BLaER1 treated with 17β-estradiol and CSF1 and Interleukin-3, amounts not matched to agents 10 nM and 100 nM (cell line): ENCODE measurements at regions not wholly inside any gene's neighbourhood (a gene's known extent, or its start where the extent isn't known, plus 50 kb on each side); places are given as distances from the start of the nearest gene placed in this dataset.

Experiments
- H3K27ac ChIP-seq, 11 experiments: shearing (Covaris generic); formaldehyde crosslinking; 2 replicates each; pipeline ENCODE4 v1.8.1; 2022
- H3K27me3 ChIP-seq, 11 experiments: shearing (Covaris generic); formaldehyde crosslinking; 2 replicates each; pipeline ENCODE4 v1.8.1; 2022
- H3K36me3 ChIP-seq, 11 experiments: shearing (Covaris generic); formaldehyde crosslinking; 2 replicates each; pipeline ENCODE4 v1.8.1; 2022
- H3K4me1 ChIP-seq, 10 experiments: shearing (Covaris generic); formaldehyde crosslinking; 2 replicates each; pipeline ENCODE4 v1.8.1; 2022
- H3K4me2 ChIP-seq, 11 experiments: shearing (Covaris generic); formaldehyde crosslinking; 2 replicates each; pipeline ENCODE4 v1.8.1; 2022
- H3K4me3 ChIP-seq, 10 experiments: shearing (Covaris generic); formaldehyde crosslinking; 2 replicates each; pipeline ENCODE4 v1.8.1; 2022
- H3K9ac ChIP-seq, 11 experiments: shearing (Covaris generic); formaldehyde crosslinking; 2 replicates each; pipeline ENCODE4 v1.8.1; 2022
- H3K9me3 ChIP-seq, 11 experiments: shearing (Covaris generic); formaldehyde crosslinking; replicated peaks in 1 of 11; 2 replicates each; pipeline ENCODE4 v1.8.1; 2022
- H4K20me1 ChIP-seq, 11 experiments: shearing (Covaris generic); formaldehyde crosslinking; 2 replicates each; pipeline ENCODE4 v1.8.1; 2022
- Cebpa-rat ChIP-seq, 11 experiments: shearing (Covaris generic); IDR thresholded peaks; 2 replicates each; pipeline ENCODE4 v1.8.1; 2022

DNA sequence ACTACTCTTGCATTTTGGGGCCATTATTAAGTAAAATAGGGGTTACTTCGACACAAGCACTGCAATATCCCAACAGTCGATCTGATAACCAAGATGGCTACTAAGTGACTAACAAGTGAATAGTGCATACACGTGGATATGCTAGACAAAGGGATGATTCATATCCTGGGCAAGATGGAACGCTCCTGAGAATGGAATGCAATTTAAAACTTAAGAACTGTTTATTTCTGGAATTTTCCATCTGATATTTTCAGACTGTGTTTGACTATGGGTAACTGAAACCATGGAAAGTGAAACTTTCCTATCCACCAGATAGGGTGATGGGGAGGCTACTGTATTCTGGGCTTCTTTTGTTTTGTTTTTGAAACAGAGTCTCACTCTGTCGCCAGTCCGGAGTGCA, 66.5 kb downstream of the ILRUN start:
- Histone ChIP-seq H4K20me1 (peaks cover 0 to 34% (median 0%) of the 10 kb centered on the region in 11 experiments; a peak in 8 of 22 replicates), H3K4me2 (peak overlapping the region in 1 of 11 experiments; percentile 27; a peak in 1 of 22 replicates), H3K9me3 (no peaks in the 10 kb centered on the region), H3K27ac (no peak overlapping the region), H3K27me3 (no peaks in the 10 kb centered on the region), H3K36me3 (peaks cover 32 to 74% (median 43%) of the 10 kb centered on the region in 11 experiments), H3K4me1 (peaks cover 0 to 20% (median 0%) of the 10 kb centered on the region in 10 experiments; a peak in 6 of 20 replicates), H3K9ac (no peak overlapping the region), H3K4me3 (no peak overlapping the region)
- TF ChIP-seq Cebpa-rat (IDR thresholded peaks at IDR 0.05) = no peak

DNA sequence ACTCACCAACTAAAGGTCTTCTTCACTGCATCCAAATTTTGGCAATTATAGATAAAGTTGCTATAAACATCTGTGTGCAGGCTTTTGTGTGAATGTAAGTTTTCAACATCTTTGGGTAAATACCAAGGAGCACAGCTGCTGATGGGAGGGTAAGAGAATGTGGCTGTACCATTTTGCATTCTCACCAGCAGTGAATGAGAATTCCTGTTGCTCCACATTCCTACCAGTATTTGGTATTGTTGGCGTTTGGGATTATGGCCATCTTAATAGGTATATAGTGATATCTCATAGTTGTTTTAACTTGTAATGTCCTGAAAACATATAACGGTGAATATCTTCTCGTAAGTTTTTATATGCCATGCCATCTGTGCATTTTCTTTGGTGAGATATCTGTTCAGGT, 69.3 kb downstream of the ILRUN start:
- Histone ChIP-seq H3K9ac (no peak overlapping the region), H3K4me1 (peaks cover 0 to 19% (median 0%) of the 10 kb centered on the region in 10 experiments; a peak in 6 of 20 replicates), H3K27ac (no peak overlapping the region), H3K4me2 (no peak overlapping the region), H3K4me3 (no peak overlapping the region), H3K9me3 (no peaks in the 10 kb centered on the region), H3K27me3 (no peaks in the 10 kb centered on the region), H4K20me1 (peaks cover 0 to 45% (median 0%) of the 10 kb centered on the region in 11 experiments; a peak in 9 of 22 replicates), H3K36me3 (peaks cover 36 to 77% (median 43%) of the 10 kb centered on the region in 11 experiments)
- TF ChIP-seq Cebpa-rat (IDR thresholded peaks at IDR 0.05) = no peak

DNA sequence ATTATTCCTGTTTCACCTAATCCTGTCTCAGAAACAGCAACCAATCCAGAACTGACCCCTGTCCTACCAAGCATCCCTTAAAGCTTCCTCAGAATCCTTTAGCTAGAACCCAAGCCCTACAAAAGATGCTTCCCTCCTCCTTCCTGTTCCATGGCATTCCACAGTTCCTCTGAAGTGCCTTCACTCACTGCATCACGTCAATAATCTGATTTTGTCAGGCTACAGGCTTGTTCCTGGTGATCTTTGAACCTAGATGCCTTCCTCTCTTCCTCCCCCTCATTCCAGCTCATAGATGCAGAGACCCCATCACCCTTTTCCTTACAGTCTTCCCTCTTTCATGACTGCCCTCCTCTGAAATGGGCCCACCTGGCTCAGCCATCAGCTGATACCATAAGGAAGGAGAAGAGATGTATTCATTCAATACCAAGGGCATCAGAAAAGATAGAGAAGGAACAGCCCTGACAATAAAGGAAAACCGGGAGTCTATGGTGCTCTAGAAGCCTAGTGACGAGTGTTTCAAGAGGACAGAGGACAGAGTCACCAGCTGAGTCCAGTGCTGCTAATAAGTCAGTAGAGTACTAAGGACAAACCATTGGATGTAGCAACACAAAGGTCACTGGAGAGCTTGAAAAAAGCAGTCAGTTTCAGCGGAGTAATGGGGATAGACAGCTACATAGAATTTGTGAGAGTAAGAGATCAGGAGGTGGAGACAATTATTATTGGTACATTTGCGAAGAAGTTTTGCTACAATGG, 62.5 kb upstream of the SPDEF start:
- H3K4me3 ChIP-seq = no peak overlapping the region
- peaks cover 24 to 86% (median 32%) of the 10 kb centered on the region in 11 experiments; a peak in 21 of 22 replicates for H3K36me3 ChIP-seq
- no peak for TF ChIP-seq Cebpa-rat (IDR thresholded peaks at IDR 0.05)
- H3K9me3 ChIP-seq = no peaks in the 10 kb centered on the region
- peaks cover 0 to 24% (median 0%) of the 10 kb centered on the region in 10 experiments; a peak in 4 of 20 replicates for H3K4me1 ChIP-seq
- no peak overlapping the region for H3K4me2 ChIP-seq
- H3K27me3 ChIP-seq = no peaks in the 10 kb centered on the region
- no peak overlapping the region for H3K9ac ChIP-seq
- peaks cover 0 to 97% (median 53%) of the 10 kb centered on the region in 11 experiments; a peak in 17 of 22 replicates for H4K20me1 ChIP-seq
- H3K27ac ChIP-seq = no peak overlapping the region

DNA sequence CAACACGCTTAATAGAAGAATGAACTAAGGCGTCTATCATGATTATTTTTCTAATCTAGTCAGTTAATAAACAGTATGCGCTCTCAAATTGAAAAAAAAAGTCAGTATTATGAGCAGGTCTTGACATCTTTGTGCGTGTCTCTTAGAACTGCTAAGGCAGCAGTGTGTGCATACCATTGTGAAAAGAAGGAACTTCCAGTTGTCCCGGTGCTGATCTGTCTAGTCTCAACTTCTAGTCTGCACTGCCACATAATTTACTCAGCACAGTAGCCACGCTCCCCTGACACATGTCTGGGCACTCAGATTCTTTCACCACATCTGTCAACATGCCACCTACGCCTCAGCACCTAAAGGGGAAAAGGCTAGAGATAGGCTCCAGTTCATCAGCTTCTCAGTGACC, 61.1 kb upstream of the SPDEF start:
- Histone ChIP-seq H3K36me3 (peaks cover 24 to 87% (median 39%) of the 10 kb centered on the region in 11 experiments; a peak in 21 of 22 replicates), H3K27ac (no peak overlapping the region), H3K4me2 (peak overlapping the region in 2 of 11 experiments; percentile 38 to 53; a peak in 3 of 22 replicates), H3K9ac (no peak overlapping the region), H3K27me3 (no peaks in the 10 kb centered on the region), H3K4me3 (no peak overlapping the region), H3K4me1 (peaks cover 0 to 24% (median 0%) of the 10 kb centered on the region in 10 experiments; a peak in 4 of 20 replicates), H3K9me3 (no peaks in the 10 kb centered on the region), H4K20me1 (peaks cover 0 to 96% (median 53%) of the 10 kb centered on the region in 11 experiments; a peak in 17 of 22 replicates)
- TF ChIP-seq Cebpa-rat (IDR thresholded peaks at IDR 0.05) = no peak

DNA sequence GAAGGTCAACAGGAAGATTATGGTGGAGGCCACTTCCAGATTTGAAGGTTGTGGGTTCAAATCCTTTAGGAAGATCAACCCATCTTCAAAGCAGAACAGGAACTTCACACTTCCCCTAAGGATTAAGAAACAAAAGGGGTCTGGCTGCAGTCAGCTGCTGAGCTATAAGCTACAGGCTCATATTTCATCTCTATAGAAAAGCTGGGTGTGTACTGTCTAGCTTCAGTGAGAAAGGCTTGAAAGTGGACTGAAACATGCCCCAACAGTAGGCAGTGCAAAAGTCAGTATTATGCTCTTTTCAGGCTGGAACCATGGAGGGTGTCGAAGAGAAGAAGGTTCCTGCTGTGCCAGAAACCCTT, 60.1 kb upstream of the SPDEF start:
- H3K27ac ChIP-seq = no peak overlapping the region
- no peaks in the 10 kb centered on the region for H3K9me3 ChIP-seq
- no peak for TF ChIP-seq Cebpa-rat (IDR thresholded peaks at IDR 0.05)
- peak overlapping the region in 2 of 11 experiments; percentile 39 to 40; a peak in 4 of 22 replicates for H3K4me2 ChIP-seq
- H4K20me1 ChIP-seq = peaks cover 6 to 96% (median 57%) of the 10 kb centered on the region in 11 experiments; a peak in 19 of 22 replicates
- no peak overlapping the region for H3K4me3 ChIP-seq
- H3K27me3 ChIP-seq = no peaks in the 10 kb centered on the region
- no peak overlapping the region for H3K9ac ChIP-seq
- peaks cover 0 to 31% (median 0%) of the 10 kb centered on the region in 10 experiments; a peak in 5 of 20 replicates for H3K4me1 ChIP-seq
- peaks cover 24 to 83% (median 33%) of the 10 kb centered on the region in 11 experiments; a peak in 21 of 22 replicates for H3K36me3 ChIP-seq

DNA sequence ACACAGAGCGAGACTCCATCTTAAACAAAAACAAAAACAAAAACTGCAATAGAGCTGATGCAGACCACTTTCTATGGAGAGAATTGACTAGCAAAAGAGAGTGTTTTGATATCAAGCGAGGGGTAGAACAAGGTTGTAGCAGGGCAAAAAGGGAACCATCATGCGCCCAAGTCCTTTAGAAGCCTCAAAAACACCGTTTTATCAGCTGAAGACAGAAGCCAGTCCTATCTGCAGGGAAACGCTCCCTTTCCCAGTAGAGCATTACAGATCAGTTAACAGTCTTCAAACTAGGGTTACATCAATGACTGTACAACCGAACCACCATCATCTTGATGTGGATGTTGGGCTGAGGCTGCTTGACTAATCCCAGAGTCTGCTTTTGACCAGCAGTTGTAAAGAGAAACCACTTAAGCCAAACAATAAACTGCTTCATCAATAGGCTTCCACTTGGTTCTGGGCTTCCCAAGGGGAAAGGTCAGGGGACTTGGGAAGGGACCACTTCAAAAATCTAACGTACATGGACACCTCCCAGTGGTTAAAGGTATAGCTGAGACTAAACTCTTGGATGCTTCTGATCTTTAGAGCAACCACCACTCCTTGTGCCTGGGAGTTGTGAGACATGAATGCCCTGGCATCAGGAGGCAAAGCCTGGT, 59.6 kb upstream of the SPDEF start:
- Histone ChIP-seq H3K4me3 (no peak overlapping the region), H3K9me3 (no peaks in the 10 kb centered on the region), H4K20me1 (peaks cover 6 to 96% (median 62%) of the 10 kb centered on the region in 11 experiments; a peak in 19 of 22 replicates), H3K27me3 (no peaks in the 10 kb centered on the region), H3K36me3 (peaks cover 24 to 80% (median 31%) of the 10 kb centered on the region in 11 experiments; a peak in 21 of 22 replicates), H3K9ac (no peak overlapping the region), H3K27ac (no peak overlapping the region), H3K4me1 (peaks cover 0 to 33% (median 0%) of the 10 kb centered on the region in 10 experiments; a peak in 5 of 20 replicates), H3K4me2 (peak overlapping the region in 2 of 11 experiments; percentile 39 to 40; a peak in 4 of 22 replicates)
- TF ChIP-seq Cebpa-rat (IDR thresholded peaks at IDR 0.05) = no peak

DNA sequence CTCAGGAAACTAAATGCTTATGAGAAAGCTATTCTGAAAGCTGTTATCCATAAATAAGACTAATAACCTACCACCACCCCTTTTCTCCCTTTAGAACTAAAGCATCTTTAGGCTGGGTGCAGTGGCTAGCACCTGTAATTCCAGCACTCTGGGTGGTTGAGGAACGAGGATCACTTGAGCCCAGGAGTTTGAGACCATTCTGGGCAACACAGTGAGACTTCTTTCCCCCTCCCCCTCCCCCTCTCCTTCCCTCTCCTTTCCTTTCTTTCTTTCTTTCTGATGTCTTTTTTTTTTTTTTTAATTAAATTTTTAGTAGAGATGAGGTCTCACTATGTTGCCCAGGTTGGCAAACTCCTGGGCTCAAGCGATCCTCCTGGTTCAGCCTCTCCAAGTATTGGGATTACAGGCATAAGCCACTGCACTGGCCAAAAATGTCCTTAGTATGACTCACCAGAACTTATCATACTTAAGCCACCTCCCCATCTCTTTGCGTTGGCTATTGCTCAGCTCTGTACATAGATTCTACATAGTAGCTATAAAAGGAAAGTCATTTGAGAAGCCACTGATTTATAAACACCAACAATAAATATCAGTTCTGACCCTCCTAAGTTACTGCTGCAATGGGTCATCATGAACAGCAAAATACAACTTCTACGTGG, 54.8 kb upstream of the SPDEF start:
- Histone ChIP-seq H3K4me2 (no peak overlapping the region), H3K27me3 (no peaks in the 10 kb centered on the region), H3K9ac (no peak overlapping the region), H3K27ac (no peak overlapping the region), H3K36me3 (peaks cover 20 to 64% (median 37%) of the 10 kb centered on the region in 11 experiments), H3K4me1 (peaks cover 0 to 28% (median 6%) of the 10 kb centered on the region in 10 experiments; a peak in 9 of 20 replicates), H4K20me1 (peaks cover 14 to 93% (median 50%) of the 10 kb centered on the region in 11 experiments; a peak in 20 of 22 replicates), H3K9me3 (no peaks in the 10 kb centered on the region), H3K4me3 (no peak overlapping the region)
- TF ChIP-seq Cebpa-rat (IDR thresholded peaks at IDR 0.05) = no peak

DNA sequence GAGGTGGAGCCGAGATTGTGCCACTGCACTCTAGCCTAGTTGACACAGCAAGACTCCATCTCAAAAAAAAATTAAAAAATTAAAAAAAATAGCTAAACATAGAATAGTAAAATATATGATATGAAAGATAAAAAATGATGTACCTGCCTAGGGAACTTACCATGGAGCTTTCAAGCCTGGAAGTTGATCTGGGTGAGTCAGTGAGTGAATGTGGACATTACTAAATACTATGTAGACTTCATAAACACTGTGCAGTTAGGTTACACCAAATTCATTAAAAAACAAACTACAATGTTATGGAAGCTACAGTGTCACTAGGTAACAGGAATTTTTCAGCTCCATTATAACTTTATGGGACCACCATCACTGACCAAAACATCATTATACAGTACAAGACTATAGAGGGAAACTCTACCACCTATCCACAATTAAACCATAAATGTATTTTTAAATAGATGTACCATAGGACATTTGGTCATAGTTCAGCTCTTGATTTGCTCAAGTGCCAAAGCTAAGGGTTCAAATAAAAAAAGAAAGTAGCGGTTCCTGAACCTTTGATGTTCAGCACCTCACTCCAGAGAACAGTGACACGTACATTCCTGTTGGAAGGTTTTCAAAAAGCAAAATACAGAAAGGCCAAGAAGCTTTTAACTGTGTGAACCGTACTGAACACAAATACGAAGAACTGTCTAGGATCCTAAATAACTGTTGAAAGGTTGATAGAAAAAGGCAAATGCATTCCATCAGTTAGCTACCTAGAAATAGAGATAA, 52.4 kb upstream of the SPDEF start:
- peaks cover 0 to 23% (median 6%) of the 10 kb centered on the region in 10 experiments; a peak in 11 of 20 replicates for H3K4me1 ChIP-seq
- H3K9me3 ChIP-seq = no peaks in the 10 kb centered on the region
- no peak overlapping the region for H3K4me3 ChIP-seq
- H3K9ac ChIP-seq = no peak overlapping the region
- H4K20me1 ChIP-seq = peaks cover 14 to 97% (median 51%) of the 10 kb centered on the region in 11 experiments; a peak in 20 of 22 replicates
- no peak overlapping the region for H3K27ac ChIP-seq
- peaks cover 30 to 66% (median 47%) of the 10 kb centered on the region in 11 experiments for H3K36me3 ChIP-seq
- no peak overlapping the region for H3K4me2 ChIP-seq
- H3K27me3 ChIP-seq = no peaks in the 10 kb centered on the region
- no peak for TF ChIP-seq Cebpa-rat (IDR thresholded peaks at IDR 0.05)
